Umbilical cord (tissue), 1 donor: ENCODE measurements at regions not wholly inside any gene's neighbourhood (a gene's known extent, or its start where the extent isn't known, plus 50 kb on each side); places are given as distances from the start of the nearest gene placed in this dataset.
"Not testable (repeated sequence)": the region's sequence is repeated elsewhere in the genome, so short reads cannot be mapped to it uniquely, and the experiment has no call there.

Source experiments
- DNase-seq: peaks from one replicate; pipeline ENCODE4 v3.0.0-alpha.2; 2015; ENCODE audit warnings: low spot score

- DNase-seq, result no peak
Measured at GRCh38 chrX:114272096-114272686, 311.7 kb upstream of the HTR2C start.

- DNase-seq, result not testable (repeated sequence)
Measured at GRCh38 chrX:114270371-114270770, 313.5 kb upstream of the HTR2C start.

- DNase-seq, result no peak
Measured at GRCh38 chrX:114268643-114269042, 315.2 kb upstream of the HTR2C start.

- no peak for DNase-seq
Measured at GRCh38 chrX:114267142-114267541, 316.7 kb upstream of the HTR2C start.

GRCh38 chrX:114252186-114252585 is 331.7 kb upstream of the HTR2C start:
- peak; percentile 4 for DNase-seq

- no peak for DNase-seq
Measured at GRCh38 chrX:114251575-114251974, 332.3 kb upstream of the HTR2C start.

GRCh38 chrX:114221445-114221844 is 362.4 kb upstream of the HTR2C start:
- DNase-seq, result no peak

GRCh38 chrX:114210879-114211278 is 373.0 kb upstream of the HTR2C start:
- DNase-seq, result no peak

GRCh38 chrX:114201622-114202021 is 382.3 kb upstream of the HTR2C start:
- DNase-seq, result no peak

- DNase-seq, result no peak
Measured at GRCh38 chrX:114181195-114181594, 402.7 kb upstream of the HTR2C start.

- DNase-seq, result no peak
Measured at GRCh38 chrX:114178126-114178525, 405.8 kb upstream of the HTR2C start.

- not testable (repeated sequence) for DNase-seq
Measured at GRCh38 chrX:114167276-114167675, 416.6 kb upstream of the HTR2C start.

GRCh38 chrX:114166601-114167000 is 417.3 kb upstream of the HTR2C start:
- no peak for DNase-seq

- no peak for DNase-seq
Measured at GRCh38 chrX:114165537-114165936, 418.3 kb upstream of the HTR2C start.

GRCh38 chrX:114162068-114162735 is 421.7 kb upstream of the HTR2C start:
- no peak for DNase-seq

GRCh38 chrX:114152801-114153200 is 431.1 kb upstream of the HTR2C start:
- no peak for DNase-seq

GRCh38 chrX:114152130-114152529 is 431.8 kb upstream of the HTR2C start:
- DNase-seq, result peak; percentile 7

- DNase-seq, result no peak
Measured at GRCh38 chrX:114134465-114134864, 449.4 kb upstream of the HTR2C start.

- DNase-seq, result no peak
Measured at GRCh38 chrX:114127411-114128025, 456.4 kb upstream of the HTR2C start.

- DNase-seq, result no peak
Measured at GRCh38 chrX:114127005-114127404, 456.9 kb upstream of the HTR2C start.

- no peak for DNase-seq
Measured at GRCh38 chrX:114101081-114101480, 482.8 kb upstream of the HTR2C start.

GRCh38 chrX:114097866-114098265 is 486.0 kb upstream of the HTR2C start:
- DNase-seq, result no peak

- no peak for DNase-seq
Measured at GRCh38 chrX:114097427-114097826, 486.5 kb upstream of the HTR2C start.
